GM23248 (cell line): ENCODE measurements at regions not wholly inside any gene's neighbourhood (a gene's known extent, or its start where the extent isn't known, plus 50 kb on each side); places are given as distances from the start of the nearest gene placed in this dataset.

Experiments used
- DNase-seq: peaks from one replicate; pipeline ENCODE4 v3.0.0-alpha.2; 2015
- H2AFZ ChIP-seq: fragments of 200-600 bp; sonication (generic); 2 replicates; pipeline ENCODE4 v1.6.1; 2016; ENCODE audit warnings: antibody characterized with exemption
- H3F3A ChIP-seq: fragments of 200-600 bp; sonication (generic); 2 replicates; pipeline ENCODE4 v1.6.1; 2016; ENCODE audit warnings: mild to moderate bottlenecking, antibody characterized with exemption, mixed run types; ENCODE audit not compliant: insufficient read depth
- H3K27ac ChIP-seq: fragments of 200-600 bp; sonication (generic); 2 replicates; pipeline ENCODE4 v1.5.1; 2016; ENCODE audit warnings: mild to moderate bottlenecking
- H3K27me3 ChIP-seq: fragments of 200-600 bp; sonication (generic); replicated peaks from 2 replicates; pipeline ENCODE4 v1.6.1; 2016; ENCODE audit warnings: mild to moderate bottlenecking; ENCODE audit not compliant: insufficient read depth
- H3K36me3 ChIP-seq: fragments of 200-600 bp; sonication (generic); 2 replicates; pipeline ENCODE4 v1.6.1; 2016; ENCODE audit warnings: low read depth, mild to moderate bottlenecking
- H3K4me1 ChIP-seq: fragments of 200-600 bp; sonication (generic); 2 replicates; pipeline ENCODE4 v1.6.1; 2016; ENCODE audit warnings: mild to moderate bottlenecking; ENCODE audit not compliant: insufficient read depth
- H3K4me2 ChIP-seq: fragments of 200-600 bp; sonication (generic); one replicate; pipeline ENCODE4 v1.6.1; 2016; ENCODE audit warnings: mild to moderate bottlenecking; ENCODE audit not compliant: unreplicated experiment
- H3K4me3 ChIP-seq: fragments of 200-600 bp; sonication (generic); 2 replicates; pipeline ENCODE4 v1.5.1; 2016; ENCODE audit warnings: mild to moderate bottlenecking
- H3K79me2 ChIP-seq: fragments of 200-600 bp; sonication (generic); 2 replicates; pipeline ENCODE4 v1.6.1; 2016; ENCODE audit warnings: mild to moderate bottlenecking; ENCODE audit not compliant: insufficient read depth
- H3K9ac ChIP-seq: fragments of 200-600 bp; sonication (generic); 2 replicates; pipeline ENCODE4 v1.6.1; 2016; ENCODE audit warnings: mild to moderate bottlenecking
- H3K9me2 ChIP-seq: fragments of 200-600 bp; sonication (generic); 2 replicates; pipeline ENCODE4 v1.6.1; 2016; ENCODE audit warnings: mixed run types, mild to moderate bottlenecking, moderate library complexity; ENCODE audit not compliant: insufficient read depth
- H3K9me3 ChIP-seq: fragments of 200-600 bp; sonication (generic); one replicate; pipeline ENCODE4 v1.6.1; 2017; ENCODE audit warnings: low read depth
- H4K20me1 ChIP-seq: fragments of 200-600 bp; sonication (generic); 2 replicates; pipeline ENCODE4 v1.6.0; 2016; ENCODE audit not compliant: insufficient read depth
- EZH2 ChIP-seq: fragments of 200-600 bp; sonication (generic); IDR thresholded peaks from 2 replicates; pipeline ENCODE4 v1.6.1; 2018; ENCODE audit warnings: antibody characterized with exemption, mild to moderate bottlenecking; ENCODE audit not compliant: insufficient read depth, poor library complexity, severe bottlenecking
- EZH2phosphoT487 ChIP-seq: fragments of 200-600 bp; sonication (generic); IDR thresholded peaks from 2 replicates; pipeline ENCODE4 v1.6.1; 2018; ENCODE audit warnings: antibody characterized with exemption, moderate library complexity, mild to moderate bottlenecking, low read depth; ENCODE audit not compliant: insufficient read depth
- whole genome bisulfite sequencing, 2 experiments: methylation state at CpG; one replicate each; pipeline ENCODE4 v1.1.6; 2015 to 2017; ENCODE audit warnings: low lambda C conversion rate in 2 of 2, low coverage in 1 of 2; ENCODE audit errors: missing lambda C conversion rate in 2 of 2; 5-methylcytosine and 5-hydroxymethylcytosine counted together
- in situ Hi-C: fragments of 300-500 bp; cut with MboI; formaldehyde crosslinking; loops from 2 replicates; pipeline ENCODE4 v1.15.0; 2020

- Histone ChIP-seq H2AFZ (peak overlapping the region; percentile 55), H3K9ac (peak overlapping the region; percentile 24; the same call in 1 of the 2 replicates), H3K27ac (peak overlapping the region; percentile 43), H3K4me1 (peaks cover 11% of the 10 kb centered on the region), H3K9me2 (no peaks in the 10 kb centered on the region), H3K79me2 (no peaks in the 10 kb centered on the region), H3K9me3 (no peaks in the 10 kb centered on the region), H4K20me1 (no peaks in the 10 kb centered on the region), H3K27me3 (no peaks in the 10 kb centered on the region), H3K4me2 (no peak overlapping the region), H3K4me3 (no peak overlapping the region), H3F3A (peaks cover 4% of the 10 kb centered on the region; the same call in 1 of the 2 replicates), H3K36me3 (no peaks in the 10 kb centered on the region)
- 13 to 25% methylated on average over 1 of the region's 1 CpG for WGBS, 2 experiments
- in situ Hi-C loops: loop anchor here (10.0 kb wide), 2 partner anchors 105 to 555 kb away; no protein-coding TSS in a partner anchor
- TF ChIP-seq EZH2phosphoT487 (no peak), EZH2 (no peak)
- peak; percentile 72 for DNase-seq
These were observed 307.5 kb downstream of the ETS1 start for GRCh38 chr11:128279866-128280265.

GRCh38 chr11:128273736-128274135 lies 313.6 kb downstream of the ETS1 start:
- no peaks in the 10 kb centered on the region for H4K20me1 ChIP-seq
- no peak overlapping the region for H3K4me3 ChIP-seq
- no peaks in the 10 kb centered on the region for H3K27me3 ChIP-seq
- no peaks in the 10 kb centered on the region for H3F3A ChIP-seq
- no peak overlapping the region for H2AFZ ChIP-seq
- H3K9me3 ChIP-seq: no peaks in the 10 kb centered on the region
- H3K36me3 ChIP-seq: no peaks in the 10 kb centered on the region
- H3K9me2 ChIP-seq: no peaks in the 10 kb centered on the region
- DNase-seq: no peak
- no peak overlapping the region for H3K4me2 ChIP-seq
- no peaks in the 10 kb centered on the region for H3K79me2 ChIP-seq
- in situ Hi-C loops: loop anchor here (10.0 kb wide), 1 partner anchor 561 kb away; no protein-coding TSS in a partner anchor
- WGBS, 2 experiments: 88 to 94% methylated on average over 2 of the region's 2 CpGs
- no peak overlapping the region for H3K9ac ChIP-seq
- H3K27ac ChIP-seq: no peak overlapping the region
- H3K4me1 ChIP-seq: peaks cover 8% of the 10 kb centered on the region
- TF ChIP-seq EZH2 (no peak), EZH2phosphoT487 (no peak)

- no peak for TF ChIP-seq EZH2
- TF ChIP-seq EZH2phosphoT487: no peak
- H3K4me3 ChIP-seq: no peak overlapping the region
- H3K9ac ChIP-seq: no peak overlapping the region
- no peak for DNase-seq
- no peaks in the 10 kb centered on the region for H4K20me1 ChIP-seq
- in situ Hi-C loops: loop anchor here (10.0 kb wide), 1 partner anchor 563 kb away; no protein-coding TSS in a partner anchor
- H3K4me2 ChIP-seq: no peak overlapping the region
- 58 to 66% methylated on average over 1 of the region's 1 CpG for WGBS, 2 experiments
- H3K4me1 ChIP-seq: peaks cover 8% of the 10 kb centered on the region
- H3K9me2 ChIP-seq: 0 out of 2 replicates have a peak, but pooled peaks cover 8% of the 10 kb centered on the region
- no peaks in the 10 kb centered on the region for H3K79me2 ChIP-seq
- H3F3A ChIP-seq: no peaks in the 10 kb centered on the region
- no peaks in the 10 kb centered on the region for H3K36me3 ChIP-seq
- no peaks in the 10 kb centered on the region for H3K9me3 ChIP-seq
- H2AFZ ChIP-seq: no peak overlapping the region
- H3K27me3 ChIP-seq: no peaks in the 10 kb centered on the region
- no peak overlapping the region for H3K27ac ChIP-seq
These were observed 316.0 kb downstream of the ETS1 start for GRCh38 chr11:128271401-128271800.

DNA sequence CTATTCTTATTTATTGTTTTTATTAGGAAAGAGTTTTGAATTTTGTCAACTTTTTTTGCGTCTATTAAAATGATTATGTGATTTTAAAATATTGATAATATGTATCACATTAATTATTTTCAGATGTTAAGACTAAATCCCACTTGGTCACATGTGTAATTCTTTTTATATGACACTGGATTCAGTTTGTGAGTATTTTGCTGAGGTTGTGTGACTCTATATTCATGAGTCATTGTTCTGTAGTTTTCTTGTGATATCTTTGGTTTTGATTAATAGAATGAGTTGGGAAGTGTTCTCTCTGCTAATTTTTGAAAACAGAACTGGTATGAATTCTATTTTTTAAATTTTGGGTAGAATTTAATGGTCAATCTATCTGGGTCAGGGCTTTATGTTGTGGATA lies 317.9 kb downstream of the ETS1 start:
- in situ Hi-C loops: no loop called here
- H3K4me1 ChIP-seq: peaks cover 8% of the 10 kb centered on the region
- 44 to 57% methylated on average over 1 of the region's 1 CpG for WGBS, 2 experiments

More for the DNA sequence above, 317.9 kb downstream of the ETS1 start:
- H3K79me2 ChIP-seq: no peaks in the 10 kb centered on the region
- no peaks in the 10 kb centered on the region for H3K27me3 ChIP-seq
- H4K20me1 ChIP-seq: no peaks in the 10 kb centered on the region
- no peak overlapping the region for H3K4me2 ChIP-seq
- no peaks in the 10 kb centered on the region for H3F3A ChIP-seq
- no peak overlapping the region for H3K4me3 ChIP-seq
- no peak overlapping the region for H2AFZ ChIP-seq
- H3K9me3 ChIP-seq: no peaks in the 10 kb centered on the region
- no peaks in the 10 kb centered on the region for H3K36me3 ChIP-seq
- H3K9me2 ChIP-seq: 0 out of 2 replicates have a peak, but pooled peaks cover 8% of the 10 kb centered on the region
- no peak overlapping the region for H3K27ac ChIP-seq
- DNase-seq: peak; percentile 58
- H3K9ac ChIP-seq: no peak overlapping the region
- TF ChIP-seq EZH2 (no peak), EZH2phosphoT487 (no peak)
